Peyer's patch (tissue), 4 donors: ENCODE measurements at regions not wholly inside any gene's neighbourhood (a gene's known extent, or its start where the extent isn't known, plus 50 kb on each side); places are given as distances from the start of the nearest gene placed in this dataset.

ENCODE experiments used
- POLR2A ChIP-seq, 2 donors: fragments of 450-650 bp; IDR thresholded peaks; one replicate each; pipeline ENCODE4 v1.5.1; 2017; ENCODE audit warnings: antibody characterized with exemption in 2 of 2, mild to moderate bottlenecking in 2 of 2, moderate library complexity in 2 of 2
- TF ChIP-seq, protein P1 (sequence below), 6 experiments: fragments of 450-650 bp in 4 of 6; fragments of 200-600 bp in 2 of 6; sonication (generic) in 1 of 6; IDR thresholded peaks; one replicate each; pipeline ENCODE4 v1.5.1; 2017 to 2019; ENCODE audit warnings: antibody characterized with exemption in 6 of 6, mild to moderate bottlenecking in 3 of 6, moderate library complexity in 1 of 6

DNA sequence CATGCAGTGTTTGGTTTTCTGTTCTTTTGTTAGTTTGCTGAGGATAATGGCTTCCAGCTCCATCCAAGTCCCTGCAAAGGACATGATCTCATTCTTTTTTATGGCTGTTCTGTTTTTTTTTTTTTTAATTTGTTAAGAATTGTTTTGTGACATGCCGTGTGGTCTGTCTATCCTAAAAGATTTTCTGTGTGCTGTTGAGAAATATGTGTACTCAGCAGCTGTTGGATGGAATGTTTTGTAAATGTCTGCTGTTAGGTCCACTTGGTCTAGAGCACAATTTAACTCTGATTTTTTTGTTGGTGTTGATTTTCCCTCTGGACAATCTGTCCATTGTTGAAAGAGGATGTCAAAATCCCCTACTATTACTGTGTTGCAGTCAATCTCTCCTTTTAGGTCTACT lies 80.4 kb upstream of the WDR75 start:
- TF ChIP-seq, protein P1, sequence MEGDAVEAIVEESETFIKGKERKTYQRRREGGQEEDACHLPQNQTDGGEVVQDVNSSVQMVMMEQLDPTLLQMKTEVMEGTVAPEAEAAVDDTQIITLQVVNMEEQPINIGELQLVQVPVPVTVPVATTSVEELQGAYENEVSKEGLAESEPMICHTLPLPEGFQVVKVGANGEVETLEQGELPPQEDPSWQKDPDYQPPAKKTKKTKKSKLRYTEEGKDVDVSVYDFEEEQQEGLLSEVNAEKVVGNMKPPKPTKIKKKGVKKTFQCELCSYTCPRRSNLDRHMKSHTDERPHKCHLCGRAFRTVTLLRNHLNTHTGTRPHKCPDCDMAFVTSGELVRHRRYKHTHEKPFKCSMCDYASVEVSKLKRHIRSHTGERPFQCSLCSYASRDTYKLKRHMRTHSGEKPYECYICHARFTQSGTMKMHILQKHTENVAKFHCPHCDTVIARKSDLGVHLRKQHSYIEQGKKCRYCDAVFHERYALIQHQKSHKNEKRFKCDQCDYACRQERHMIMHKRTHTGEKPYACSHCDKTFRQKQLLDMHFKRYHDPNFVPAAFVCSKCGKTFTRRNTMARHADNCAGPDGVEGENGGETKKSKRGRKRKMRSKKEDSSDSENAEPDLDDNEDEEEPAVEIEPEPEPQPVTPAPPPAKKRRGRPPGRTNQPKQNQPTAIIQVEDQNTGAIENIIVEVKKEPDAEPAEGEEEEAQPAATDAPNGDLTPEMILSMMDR (IDR thresholded peaks at IDR 0.05), result no peak
- TF ChIP-seq POLR2A (IDR thresholded peaks at IDR 0.05), result no peak
